22Rv1 (cell line): ENCODE measurements at regions not wholly inside any gene's neighbourhood (a gene's known extent, or its start where the extent isn't known, plus 50 kb on each side); places are given as distances from the start of the nearest gene placed in this dataset.

Source experiments
- ZFX ChIP-seq: fragments of 450-650 bp; IDR thresholded peaks from 2 replicates; pipeline ENCODE4 v1.6.1; 2017; ENCODE audit warnings: antibody characterized with exemption, borderline replicate concordance
- TF ChIP-seq, protein P1 (sequence below): fragments of 450-650 bp; IDR thresholded peaks from 2 replicates; pipeline ENCODE4 v1.5.1; 2017; ENCODE audit warnings: mild to moderate bottlenecking

DNA sequence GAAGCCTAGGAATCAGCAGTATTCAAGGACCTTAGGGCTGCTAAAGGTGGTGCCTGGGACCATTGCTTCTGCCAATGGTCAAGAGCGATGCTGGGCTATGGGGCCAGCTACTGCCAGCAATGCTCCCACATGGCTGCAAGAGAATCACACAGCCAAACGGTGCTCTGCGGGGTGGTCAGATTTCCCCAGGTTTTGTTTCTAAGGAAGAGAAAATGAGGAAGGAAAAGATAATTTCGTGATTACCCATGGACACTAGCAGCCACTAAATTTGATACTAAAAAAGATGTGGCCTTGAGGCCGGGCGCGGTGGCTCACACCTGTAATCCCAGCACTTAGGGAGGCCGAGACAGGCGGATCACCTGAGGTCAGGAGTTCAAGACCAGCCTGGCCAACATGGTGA lies 83.0 kb downstream of the LYZL2 start:
- TF ChIP-seq, protein P1, sequence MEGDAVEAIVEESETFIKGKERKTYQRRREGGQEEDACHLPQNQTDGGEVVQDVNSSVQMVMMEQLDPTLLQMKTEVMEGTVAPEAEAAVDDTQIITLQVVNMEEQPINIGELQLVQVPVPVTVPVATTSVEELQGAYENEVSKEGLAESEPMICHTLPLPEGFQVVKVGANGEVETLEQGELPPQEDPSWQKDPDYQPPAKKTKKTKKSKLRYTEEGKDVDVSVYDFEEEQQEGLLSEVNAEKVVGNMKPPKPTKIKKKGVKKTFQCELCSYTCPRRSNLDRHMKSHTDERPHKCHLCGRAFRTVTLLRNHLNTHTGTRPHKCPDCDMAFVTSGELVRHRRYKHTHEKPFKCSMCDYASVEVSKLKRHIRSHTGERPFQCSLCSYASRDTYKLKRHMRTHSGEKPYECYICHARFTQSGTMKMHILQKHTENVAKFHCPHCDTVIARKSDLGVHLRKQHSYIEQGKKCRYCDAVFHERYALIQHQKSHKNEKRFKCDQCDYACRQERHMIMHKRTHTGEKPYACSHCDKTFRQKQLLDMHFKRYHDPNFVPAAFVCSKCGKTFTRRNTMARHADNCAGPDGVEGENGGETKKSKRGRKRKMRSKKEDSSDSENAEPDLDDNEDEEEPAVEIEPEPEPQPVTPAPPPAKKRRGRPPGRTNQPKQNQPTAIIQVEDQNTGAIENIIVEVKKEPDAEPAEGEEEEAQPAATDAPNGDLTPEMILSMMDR, result no peak
- no peak for TF ChIP-seq ZFX
